HG03066 (cell line): ENCODE measurements at regions not wholly inside any gene's neighbourhood (a gene's known extent, or its start where the extent isn't known, plus 50 kb on each side); places are given as distances from the start of the nearest gene placed in this dataset.
"Not testable (repeated sequence)": the region's sequence is repeated elsewhere in the genome, so short reads cannot be mapped to it uniquely, and the experiment has no call there.

Experiments used
- ATAC-seq: cut with Tn5 transposase; IDR thresholded peaks from one replicate; pipeline ENCODE4 v1.9.1; 2021; ENCODE audit warnings: low read depth; ENCODE audit not compliant: unreplicated experiment

GRCh38 chr15:20309966-20310365 lies 231.6 kb downstream of the GOLGA6L6 start:
- ATAC-seq: not testable (repeated sequence)

GRCh38 chr15:20309395-20309794 lies 232.2 kb downstream of the GOLGA6L6 start:
- ATAC-seq: not testable (repeated sequence)

- ATAC-seq: not testable (repeated sequence)
These were observed 233.4 kb downstream of the GOLGA6L6 start for GRCh38 chr15:20308027-20308690.

GRCh38 chr15:20307137-20307536 lies 234.5 kb downstream of the GOLGA6L6 start:
- not testable (repeated sequence) for ATAC-seq

GRCh38 chr15:20306497-20307106 lies 235.0 kb downstream of the GOLGA6L6 start:
- ATAC-seq: not testable (repeated sequence)

GRCh38 chr15:20305912-20306311 lies 235.7 kb downstream of the GOLGA6L6 start:
- not testable (repeated sequence) for ATAC-seq

- ATAC-seq: not testable (repeated sequence)
These were observed 236.6 kb downstream of the GOLGA6L6 start for GRCh38 chr15:20305015-20305465.

- not testable (repeated sequence) for ATAC-seq
These were observed 237.2 kb downstream of the GOLGA6L6 start for GRCh38 chr15:20304282-20305014.

- not testable (repeated sequence) for ATAC-seq
These were observed 238.1 kb downstream of the GOLGA6L6 start for GRCh38 chr15:20303248-20304171.

- ATAC-seq: not testable (repeated sequence)
These were observed 239.2 kb downstream of the GOLGA6L6 start for GRCh38 chr15:20302141-20303069.

GRCh38 chr15:20301471-20302081 lies 240.0 kb downstream of the GOLGA6L6 start:
- ATAC-seq: not testable (repeated sequence)

- ATAC-seq: not testable (repeated sequence)
These were observed 240.6 kb downstream of the GOLGA6L6 start for GRCh38 chr15:20301041-20301390.

GRCh38 chr15:20300351-20301040 lies 241.1 kb downstream of the GOLGA6L6 start:
- ATAC-seq: not testable (repeated sequence)

- ATAC-seq: not testable (repeated sequence)
These were observed 243.9 kb downstream of the GOLGA6L6 start for GRCh38 chr15:20297603-20298123.

- ATAC-seq: not testable (repeated sequence)
These were observed 245.3 kb downstream of the GOLGA6L6 start for GRCh38 chr15:20296261-20296660.

GRCh38 chr15:20295238-20295811 lies 246.3 kb downstream of the GOLGA6L6 start:
- no peak for ATAC-seq

- no peak for ATAC-seq
These were observed 246.9 kb downstream of the GOLGA6L6 start for GRCh38 chr15:20294651-20295237.
